GM04503 (cell line): ENCODE measurements at regions not wholly inside any gene's neighbourhood (a gene's known extent, or its start where the extent isn't known, plus 50 kb on each side); places are given as distances from the start of the nearest gene placed in this dataset.
A peak's percentile ranks its signal among the peaks of the same experiment; 100 is the strongest.

Source experiments
- DNase-seq: peaks from one replicate; pipeline ENCODE4 v3.0.0-alpha.2; 2012; ENCODE audit warnings: low read depth

GRCh38 chr2:9772035-9772998 is 71.0 kb upstream of the TAF1B start:
- no peak for DNase-seq

GRCh38 chr2:9772999-9773902 is 70.0 kb upstream of the TAF1B start:
- DNase-seq, result no peak

- no peak for DNase-seq
Measured at GRCh38 chr2:9773903-9774239, 69.4 kb upstream of the TAF1B start.

DNA sequence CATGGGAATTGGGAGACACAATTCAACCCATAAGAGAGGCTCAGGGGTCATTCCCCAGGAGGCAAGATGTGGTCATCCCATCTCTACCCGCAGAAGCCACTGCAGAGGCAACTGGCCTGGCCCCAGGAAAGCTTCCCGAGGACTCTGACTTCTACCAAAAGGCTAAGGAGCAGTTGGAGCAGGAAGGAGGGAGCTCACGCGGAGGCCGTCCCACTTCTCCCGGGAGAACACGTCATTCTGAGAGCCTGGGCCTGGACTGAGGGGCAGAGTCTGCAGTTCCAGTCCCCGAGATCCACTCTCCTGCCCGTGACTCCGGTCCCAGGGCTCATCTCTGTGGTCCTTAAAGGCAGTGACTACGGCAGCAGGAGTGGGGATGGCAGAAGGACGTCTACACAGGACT is 69.0 kb upstream of the TAF1B start:
- DNase-seq, result no peak

DNA sequence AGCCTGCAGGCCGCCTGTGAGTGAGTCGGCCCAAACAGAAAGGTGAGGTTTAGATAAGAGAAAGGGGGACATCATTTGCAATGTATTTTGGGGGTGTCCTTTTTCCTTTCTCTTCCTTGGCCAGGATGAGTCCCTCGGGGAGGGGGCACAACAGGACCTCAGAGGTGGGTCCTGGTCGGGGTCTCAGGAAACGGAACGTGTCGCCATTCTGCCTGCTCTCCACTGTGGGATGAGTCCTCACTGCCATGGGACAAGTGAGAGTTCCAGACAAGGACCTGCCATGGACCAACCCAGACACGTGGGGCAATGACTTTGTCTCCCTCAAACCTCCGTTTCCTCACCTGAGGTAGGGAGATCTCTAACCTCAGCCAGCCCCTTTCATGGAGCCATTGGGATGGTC is 67.9 kb upstream of the TAF1B start:
- no peak for DNase-seq

DNA sequence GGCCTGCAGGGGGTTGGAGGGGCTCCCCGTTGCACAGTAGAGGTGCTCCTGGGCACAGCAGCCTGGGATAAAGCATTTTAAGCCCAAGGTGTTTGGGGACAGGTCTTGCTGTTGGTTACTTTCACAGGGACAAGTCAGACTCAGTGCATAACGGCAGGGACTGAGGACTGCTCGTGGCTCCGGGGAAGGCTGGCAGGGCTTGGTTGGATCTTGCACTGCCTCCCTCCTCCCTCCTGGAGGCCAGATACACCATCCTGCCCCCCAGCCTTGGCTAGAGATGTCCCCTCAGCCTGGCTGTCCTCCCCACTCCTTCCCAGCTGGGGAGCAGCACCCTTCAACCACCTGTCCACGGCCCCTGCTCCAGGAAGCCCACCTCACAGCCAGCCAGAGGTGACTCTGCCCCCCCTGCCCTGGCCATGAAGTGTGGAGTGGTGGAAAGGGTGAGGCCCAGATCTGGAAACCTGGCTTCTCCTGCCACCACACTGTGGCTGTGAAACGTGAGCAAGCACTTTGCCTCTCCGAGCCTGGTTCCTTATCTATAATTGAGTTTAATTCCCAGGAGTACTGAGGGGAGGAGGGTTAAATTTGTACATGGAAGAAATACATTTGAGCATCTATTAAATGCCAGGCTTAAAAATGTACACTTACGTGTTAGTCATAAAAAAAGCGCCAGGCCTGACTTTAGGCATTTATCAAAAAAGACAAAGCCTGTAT is 67.1 kb upstream of the TAF1B start:
- no peak for DNase-seq

GRCh38 chr2:9777081-9777480 is 66.2 kb upstream of the TAF1B start:
- no peak for DNase-seq

- DNase-seq, result no peak
Measured at GRCh38 chr2:9778012-9778411, 65.3 kb upstream of the TAF1B start.

DNA sequence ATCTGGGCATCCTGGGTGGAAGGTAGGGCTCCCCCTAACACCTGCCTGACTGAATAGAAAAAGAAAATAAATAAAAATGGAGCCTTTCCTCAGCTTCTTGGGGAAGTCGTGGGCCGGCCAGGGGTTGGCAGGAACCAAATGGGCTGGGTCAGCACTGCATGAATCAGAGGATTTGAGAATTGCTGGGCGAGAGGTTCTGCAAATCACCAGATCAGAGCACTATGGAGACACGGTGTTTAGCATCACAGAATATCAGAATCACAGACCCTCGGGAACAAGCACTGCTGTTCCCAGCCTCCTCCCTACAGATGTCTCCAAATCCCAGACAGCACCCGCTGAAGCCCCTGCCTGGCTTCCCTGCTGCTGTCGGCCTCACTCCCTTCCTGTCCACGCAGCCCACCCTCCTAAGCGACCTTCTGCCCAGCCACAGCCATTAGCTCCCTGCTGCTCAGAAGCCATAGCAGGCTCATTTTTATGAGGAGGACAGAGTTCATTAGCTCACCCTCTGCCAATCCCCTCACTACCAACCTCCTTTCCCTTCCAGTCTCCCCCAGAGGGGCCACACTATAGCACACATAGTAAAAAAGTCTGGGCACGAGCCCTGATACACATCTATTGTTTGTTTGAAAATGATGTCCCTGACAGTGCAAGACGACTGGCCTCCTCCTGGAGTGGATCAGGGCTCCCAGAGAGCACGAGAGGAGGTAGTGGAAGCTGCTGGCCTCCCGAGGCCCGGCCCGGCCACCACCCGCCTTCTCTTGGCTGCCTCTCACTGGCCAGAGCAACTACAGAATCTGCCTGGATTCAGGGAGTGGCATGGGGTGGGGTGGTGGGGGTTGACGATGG is 64.6 kb upstream of the TAF1B start:
- no peak for DNase-seq

DNA sequence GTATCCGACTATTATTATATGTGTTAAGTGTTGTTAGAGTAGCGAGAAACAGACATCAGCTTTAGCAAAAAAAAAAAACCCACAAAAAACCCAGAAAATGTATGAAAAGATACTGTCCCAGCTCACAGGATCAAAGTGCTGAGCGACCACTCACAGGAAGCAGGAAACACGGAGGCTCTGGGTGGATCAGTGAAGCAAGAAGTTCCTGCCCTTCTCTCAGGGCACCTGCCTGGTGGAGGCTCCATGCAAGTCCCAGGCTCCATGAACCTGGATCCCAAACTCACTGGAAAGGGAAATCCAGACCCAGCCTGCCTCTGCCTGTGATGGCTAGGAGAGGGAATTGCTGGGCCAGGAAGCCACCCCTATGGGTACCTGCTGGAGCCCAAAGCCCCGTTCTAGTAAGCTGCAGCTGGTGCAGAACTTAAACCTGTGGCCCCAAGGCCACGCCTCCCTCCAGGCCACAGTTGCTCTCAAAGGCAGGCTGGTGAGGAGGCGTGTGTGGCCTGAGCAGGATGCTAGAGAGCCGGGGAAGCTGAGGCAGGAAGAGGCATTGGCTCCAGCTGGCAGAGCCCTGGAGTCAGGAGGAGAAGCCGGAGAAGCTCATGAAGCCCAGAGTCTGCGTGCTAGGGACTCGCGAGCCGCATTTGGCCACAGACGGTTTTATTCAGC is 63.5 kb upstream of the TAF1B start:
- DNase-seq, result no peak

GRCh38 chr2:9780368-9781130 is 62.7 kb upstream of the TAF1B start:
- no peak for DNase-seq

GRCh38 chr2:9781252-9781651 is 62.0 kb upstream of the TAF1B start:
- peak; percentile 26 for DNase-seq

- DNase-seq, result no peak
Measured at GRCh38 chr2:9782197-9782719, 61.0 kb upstream of the TAF1B start.

GRCh38 chr2:9789371-9789770 is 53.9 kb upstream of the TAF1B start:
- DNase-seq, result no peak

DNA sequence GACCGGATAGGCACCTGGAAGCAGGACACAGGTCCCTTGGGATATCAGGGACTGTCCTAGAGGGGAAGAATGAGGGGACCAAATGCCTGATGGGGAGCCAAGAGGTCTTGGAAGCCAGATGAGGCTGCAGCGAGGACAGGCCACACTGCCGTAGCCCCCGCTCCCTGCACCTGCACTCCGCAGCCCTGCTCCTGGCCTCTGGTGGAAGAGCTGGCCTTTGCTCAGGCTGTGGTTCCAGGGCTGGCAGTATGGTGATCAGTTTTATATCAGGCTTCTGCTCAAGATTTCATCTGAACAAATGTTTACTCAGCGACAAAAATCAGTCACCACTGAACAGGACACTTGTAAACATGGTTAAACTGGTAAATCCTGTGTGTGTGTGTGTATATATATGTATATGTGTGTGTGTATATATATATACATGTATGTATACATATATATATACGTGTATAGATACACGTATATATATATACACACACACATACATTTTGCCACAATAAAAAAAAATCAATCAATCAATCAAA is 52.5 kb upstream of the TAF1B start:
- no peak for DNase-seq

GRCh38 chr2:9791711-9792110 is 51.6 kb upstream of the TAF1B start:
- no peak for DNase-seq

DNA sequence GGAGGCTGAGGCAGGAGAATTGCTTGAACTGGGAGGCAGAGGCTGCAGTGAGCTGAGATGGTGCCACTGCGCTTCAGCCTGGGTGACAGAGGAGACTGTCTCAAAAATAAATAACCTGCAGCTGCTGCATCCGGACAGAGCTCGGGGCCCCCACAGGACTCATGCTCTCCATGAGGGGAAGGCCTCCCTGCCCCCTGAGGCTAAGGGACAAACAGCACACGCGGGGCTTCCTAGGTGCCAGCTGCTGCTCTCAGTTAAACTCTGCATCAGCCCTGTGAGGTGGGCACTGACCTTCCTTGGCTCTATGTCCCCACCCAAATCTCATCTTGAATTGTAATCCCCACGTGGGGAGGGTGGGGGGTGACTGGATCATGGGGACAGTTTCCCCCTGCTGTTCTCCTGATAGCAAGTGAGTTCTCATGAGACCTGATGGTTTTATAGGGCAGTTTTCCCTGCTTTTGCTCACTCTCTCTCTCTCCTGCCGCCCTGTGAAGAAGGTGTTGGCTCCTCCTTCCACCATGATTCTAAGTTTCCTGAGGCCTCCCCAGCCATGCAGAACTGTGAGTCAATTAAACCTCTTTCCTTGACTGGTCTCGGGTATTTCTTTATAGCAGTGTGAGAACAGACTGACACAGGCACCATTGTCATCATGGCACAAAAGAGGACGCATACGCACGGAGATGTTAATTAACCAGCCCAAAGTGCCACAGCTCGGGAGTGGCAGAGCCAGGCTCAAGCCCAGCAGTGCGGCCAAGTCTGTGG is 49.9 kb upstream of the TAF1B start:
- no peak for DNase-seq
